ENCODE measurements at regions not wholly inside any gene's neighbourhood (a gene's known extent, or its start where the extent isn't known, plus 50 kb on each side); places are given as distances from the start of the nearest gene placed in this dataset.

DNA sequence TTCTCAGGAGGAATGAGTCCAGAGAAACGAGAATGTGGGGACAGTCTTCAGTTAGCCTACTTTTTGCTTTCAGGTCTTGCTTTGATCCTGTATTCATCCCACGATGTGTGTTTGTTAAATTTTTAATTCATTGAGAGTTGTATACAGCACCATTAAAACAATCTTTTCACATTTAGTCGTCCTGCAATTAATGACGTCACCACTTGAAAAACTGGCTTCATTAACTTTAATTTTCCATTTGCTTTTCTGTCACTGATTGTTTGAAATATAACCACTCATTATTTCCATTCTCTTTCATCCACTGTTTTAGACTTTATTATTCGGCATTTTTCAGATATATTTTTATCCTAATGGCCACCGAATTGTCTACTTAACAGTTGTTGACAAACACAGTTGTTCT is 146.9 kb downstream of the TFEC start:
- no peak for DNase-seq (ENCODE audit: low read depth in 2 of 2)

DNA sequence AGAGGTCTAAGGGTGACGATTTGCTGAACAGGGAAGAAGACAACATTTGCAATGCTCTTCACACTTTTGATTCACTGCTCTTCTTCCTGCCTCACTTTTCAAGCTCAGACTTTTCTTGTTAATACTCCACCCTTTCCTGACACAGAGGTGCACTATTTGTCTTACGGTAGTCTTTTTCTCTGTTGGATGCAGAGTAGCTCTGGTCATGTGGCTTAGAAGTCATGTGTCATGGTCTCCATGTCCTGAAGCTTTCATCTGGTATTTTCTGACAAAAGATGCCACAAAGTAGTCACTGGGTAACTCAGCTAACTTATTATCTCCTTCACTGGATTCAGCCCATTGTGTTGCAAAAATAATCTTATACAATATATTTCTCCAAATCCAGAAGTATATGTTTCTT is 149.1 kb downstream of the TFEC start:
- DNase-seq (ENCODE audit: low read depth in 2 of 2), result no peak

DNA sequence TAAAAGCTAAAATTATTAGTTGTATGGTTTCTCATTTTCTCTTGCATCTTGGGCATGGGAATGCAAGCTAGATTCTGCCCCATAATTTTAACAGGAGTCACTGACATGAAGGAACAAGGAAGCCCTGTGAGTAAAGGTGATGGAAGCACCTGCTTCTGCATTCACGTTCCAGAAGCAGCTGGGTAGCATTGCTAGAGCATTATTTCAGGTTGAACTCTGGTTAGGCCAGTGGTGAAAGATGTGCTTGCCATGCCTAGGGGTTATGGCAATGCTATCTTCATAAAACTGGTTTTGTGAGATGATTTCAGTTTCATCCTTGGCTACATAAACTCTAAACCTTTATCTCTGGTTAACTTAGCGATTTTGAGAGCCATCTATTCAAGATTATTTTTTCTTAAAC is 151.4 kb downstream of the TFEC start:
- no peak for DNase-seq (ENCODE audit: low read depth in 2 of 2)

DNA sequence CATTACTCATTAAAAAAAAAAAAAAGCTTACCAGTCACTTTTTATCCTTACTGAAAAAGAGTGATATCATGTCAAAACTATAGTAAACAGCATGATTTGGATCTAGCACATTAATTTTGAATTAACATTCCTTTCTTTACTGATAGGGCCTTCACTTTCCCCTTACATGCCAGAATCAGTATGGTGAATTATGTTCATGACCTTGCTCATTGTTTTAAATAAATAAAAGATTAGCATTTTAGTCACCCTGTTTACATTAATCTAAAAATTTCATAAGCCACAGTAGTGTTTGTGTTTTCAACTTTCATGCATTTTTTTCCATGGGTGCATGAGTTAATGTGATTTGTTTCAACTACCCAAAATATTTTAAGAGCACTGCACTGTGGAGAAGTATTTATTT is 160.8 kb downstream of the TFEC start:
- no peak for DNase-seq (ENCODE audit: low read depth in 2 of 2)

DNA sequence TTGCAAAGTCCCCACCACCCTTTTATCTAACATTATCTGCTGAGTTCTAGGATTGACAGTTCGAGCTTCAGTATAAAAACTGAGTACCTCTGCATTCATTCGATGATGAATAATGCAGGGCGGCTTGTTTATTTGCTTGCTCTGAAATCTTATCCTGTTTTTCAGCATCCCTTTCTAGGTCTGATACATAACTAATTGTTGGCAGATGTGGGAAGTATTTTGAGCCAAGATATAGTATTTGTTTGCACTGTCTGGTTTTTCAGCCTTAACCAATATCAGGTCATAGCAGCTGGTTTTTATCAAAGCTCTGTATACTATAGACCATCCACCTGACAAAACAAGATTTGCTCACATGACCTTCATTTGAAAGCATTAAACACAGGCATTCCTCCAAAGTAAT is 161.4 kb downstream of the TFEC start:
- DNase-seq (ENCODE audit: low read depth in 2 of 2), result no peak

DNA sequence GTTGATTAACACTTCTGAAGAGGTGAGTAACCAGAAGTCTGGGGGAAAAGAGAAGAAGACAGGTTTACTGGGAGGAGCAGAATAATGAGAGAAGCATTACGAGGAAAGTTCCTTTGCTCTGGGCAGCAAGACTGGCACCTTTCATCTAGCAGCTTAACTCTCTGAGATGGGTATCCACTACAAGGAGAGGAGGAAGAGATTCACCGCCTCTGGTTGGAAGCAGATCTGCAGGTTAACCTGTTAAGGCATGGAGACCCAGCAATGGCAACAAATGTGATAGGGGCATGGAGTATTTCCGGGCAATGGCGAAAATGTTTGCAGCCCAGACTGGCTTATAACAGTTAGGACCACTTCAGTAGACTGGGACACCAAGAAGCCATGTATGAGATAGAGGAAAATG is 162.2 kb downstream of the TFEC start:
- no peak for DNase-seq (ENCODE audit: low read depth in 2 of 2)

DNA sequence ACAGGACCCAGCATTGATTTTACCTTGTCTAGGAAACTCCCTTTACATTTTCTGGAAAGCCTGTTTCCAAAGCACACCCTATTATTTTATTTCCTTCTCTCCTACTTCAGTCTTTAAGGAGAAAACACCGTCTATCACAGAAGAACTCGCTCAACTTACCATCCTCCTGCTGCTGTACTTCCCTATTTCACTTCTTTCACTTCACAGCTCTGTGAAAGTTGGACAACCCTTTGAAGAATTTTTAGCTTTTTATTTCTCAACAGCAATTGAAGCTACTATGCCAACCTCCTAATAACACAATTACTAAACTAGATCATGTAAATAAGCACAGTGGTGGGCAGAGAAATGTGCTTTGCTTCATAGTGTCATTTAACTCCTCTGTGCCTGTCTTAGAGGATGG is 166.5 kb downstream of the TFEC start:
- no peak for DNase-seq (ENCODE audit: low read depth in 2 of 2)

DNA sequence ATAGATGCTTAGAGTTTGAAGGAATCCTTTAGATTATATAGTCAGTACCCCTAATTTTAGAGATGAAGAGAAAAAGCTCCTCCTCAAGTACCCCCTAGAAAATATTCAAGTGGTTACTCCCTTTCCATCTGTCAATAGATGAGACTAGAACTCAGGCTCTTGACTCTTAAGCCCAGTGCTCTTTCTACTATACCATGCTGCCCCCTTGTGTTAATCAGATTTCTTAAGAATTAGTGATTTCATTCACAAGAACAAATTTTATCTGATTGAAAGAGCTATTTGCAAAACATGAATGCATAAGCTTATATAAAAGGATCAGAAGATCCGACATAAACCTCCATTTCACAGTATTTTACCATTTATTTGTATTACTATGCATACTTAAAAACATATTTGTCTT is 179.3 kb downstream of the TFEC start:
- DNase-seq (ENCODE audit: low read depth in 2 of 2), result peak; percentile 54 to 71

DNA sequence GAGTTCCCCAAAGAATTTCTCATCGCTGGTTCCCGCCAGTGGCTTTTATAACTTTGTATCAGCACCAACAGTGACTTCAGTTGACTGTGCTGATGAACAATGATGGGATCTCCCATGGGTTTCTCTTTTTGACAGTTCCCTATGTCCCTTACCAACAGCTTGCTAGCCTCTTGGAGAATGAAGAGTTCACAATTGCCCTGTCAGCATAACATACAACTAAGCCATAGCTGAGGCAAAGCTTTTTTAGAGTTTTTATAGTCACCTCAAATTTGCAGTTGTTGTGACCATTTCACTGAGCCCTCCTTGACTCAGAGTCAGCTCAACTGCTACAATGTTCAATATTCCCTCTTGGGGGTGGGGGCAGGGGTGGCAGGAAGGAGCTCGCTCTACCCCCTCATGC is 179.8 kb downstream of the TFEC start:
- DNase-seq (ENCODE audit: low read depth in 2 of 2), result no peak

DNA sequence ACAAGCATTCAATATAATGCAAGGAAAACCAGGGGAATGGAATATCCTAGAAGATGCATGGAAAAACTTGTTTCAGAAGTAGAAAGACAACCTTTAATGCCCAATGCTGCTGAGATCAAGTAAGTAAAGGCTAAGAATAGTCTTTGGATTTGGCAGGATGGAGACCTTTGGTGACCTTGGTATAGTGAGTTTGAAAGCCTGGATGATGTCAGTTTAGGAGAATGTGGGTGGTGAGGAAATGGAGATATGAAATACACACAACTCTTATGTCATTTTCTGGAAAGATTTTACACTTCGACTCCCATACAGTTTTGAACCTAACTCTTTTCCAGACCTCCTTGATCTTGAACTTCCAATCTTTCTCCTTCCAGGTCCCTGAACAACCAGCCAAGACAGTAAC is 185.7 kb downstream of the TFEC start:
- no peak for DNase-seq (ENCODE audit: low read depth in 2 of 2)

DNA sequence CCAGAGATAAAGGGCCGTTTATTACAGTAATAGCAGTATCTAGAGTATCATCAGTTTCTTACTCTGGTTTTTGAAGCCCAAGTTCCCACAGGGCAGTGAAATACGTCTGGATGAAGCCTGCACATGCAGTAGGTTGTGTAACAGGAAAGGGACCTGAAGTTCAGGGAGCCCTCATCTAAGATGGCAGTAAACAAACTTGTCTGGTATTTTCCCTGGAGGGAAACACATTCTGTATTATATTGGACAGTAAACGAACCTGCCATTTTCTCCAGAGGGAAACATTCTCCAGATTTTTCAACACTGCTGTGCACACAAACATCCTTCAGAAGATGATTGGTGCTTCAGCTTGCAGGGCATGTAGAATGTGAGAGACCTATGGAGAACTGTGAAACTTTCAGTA is 189.9 kb downstream of the TFEC start:
- no peak for DNase-seq (ENCODE audit: low read depth in 2 of 2)

DNA sequence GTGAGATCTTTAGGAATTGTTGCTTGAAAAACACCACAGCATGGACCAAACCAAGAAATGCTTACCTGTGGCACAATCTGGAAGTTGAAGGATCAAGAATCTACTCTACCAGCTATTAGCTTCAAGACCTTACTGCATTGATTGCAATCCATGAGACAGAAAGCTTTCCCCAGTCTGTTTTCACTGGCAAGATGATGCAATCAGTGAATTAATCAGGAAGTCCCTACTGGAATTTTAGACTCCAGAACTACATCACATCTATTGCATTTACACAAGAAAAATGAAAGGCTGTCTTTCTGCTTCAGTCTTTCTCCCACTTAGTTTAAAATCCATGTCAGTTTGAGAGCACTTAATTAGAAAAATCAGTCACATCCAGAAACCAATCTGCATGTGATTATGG is 191.7 kb downstream of the TFEC start:
- no peak for DNase-seq (ENCODE audit: low read depth in 2 of 2)

DNA sequence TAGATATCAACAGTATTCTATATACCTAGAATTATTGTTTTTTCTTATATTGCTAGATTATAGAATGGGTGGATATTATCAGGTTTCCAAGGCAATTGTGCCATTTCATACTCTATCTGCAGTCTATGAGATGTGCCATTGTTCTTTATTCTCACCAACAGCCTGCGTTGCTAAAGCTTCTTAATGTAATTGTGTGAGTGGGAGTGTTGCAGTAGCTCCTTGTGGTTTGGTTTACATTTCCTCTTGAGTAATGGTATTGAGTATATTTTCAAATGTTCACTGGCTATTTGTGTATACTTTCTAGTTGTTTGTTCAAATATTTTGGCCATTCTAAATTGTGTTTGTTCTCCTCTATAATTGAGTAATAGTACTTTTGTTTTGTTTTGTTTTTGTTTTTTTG is 199.2 kb downstream of the TFEC start:
- DNase-seq (ENCODE audit: low read depth in 2 of 2), result no peak

DNA sequence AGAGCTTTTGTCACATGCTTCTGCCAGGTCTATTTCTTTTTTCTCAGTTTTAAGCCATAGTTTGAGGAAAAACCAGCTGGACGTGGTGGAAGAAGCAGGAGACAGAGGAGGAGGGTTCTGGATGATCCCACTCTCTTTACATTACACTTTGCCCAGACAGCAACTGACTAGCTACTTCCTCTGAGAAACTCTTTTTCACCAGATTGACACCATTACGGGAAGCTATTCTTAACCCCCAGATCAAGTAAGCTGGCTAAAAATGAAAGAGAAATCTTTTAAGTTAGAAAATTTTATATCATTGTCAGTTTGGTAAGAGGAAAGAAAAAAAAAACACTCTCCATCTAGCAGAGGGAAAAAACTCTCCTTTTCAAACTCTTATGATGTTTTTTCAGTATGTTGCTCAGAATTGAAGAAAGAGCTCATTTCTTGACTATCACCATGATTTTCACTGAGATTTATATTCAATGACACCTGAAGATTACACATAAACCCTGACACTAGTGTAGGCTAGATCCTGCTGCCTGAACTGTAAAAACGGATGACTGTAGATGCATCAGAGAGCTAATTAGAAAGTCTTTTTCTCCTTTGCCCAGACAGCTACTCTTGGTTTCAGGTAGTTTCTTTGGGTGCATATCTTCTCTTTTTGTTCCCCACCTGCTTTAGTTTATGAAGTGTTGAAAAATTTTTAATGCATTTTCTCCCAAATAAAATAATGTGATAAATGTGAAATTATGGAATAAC is 203.1 kb downstream of the TFEC start:
- DNase-seq (ENCODE audit: low read depth in 2 of 2), result no peak

DNA sequence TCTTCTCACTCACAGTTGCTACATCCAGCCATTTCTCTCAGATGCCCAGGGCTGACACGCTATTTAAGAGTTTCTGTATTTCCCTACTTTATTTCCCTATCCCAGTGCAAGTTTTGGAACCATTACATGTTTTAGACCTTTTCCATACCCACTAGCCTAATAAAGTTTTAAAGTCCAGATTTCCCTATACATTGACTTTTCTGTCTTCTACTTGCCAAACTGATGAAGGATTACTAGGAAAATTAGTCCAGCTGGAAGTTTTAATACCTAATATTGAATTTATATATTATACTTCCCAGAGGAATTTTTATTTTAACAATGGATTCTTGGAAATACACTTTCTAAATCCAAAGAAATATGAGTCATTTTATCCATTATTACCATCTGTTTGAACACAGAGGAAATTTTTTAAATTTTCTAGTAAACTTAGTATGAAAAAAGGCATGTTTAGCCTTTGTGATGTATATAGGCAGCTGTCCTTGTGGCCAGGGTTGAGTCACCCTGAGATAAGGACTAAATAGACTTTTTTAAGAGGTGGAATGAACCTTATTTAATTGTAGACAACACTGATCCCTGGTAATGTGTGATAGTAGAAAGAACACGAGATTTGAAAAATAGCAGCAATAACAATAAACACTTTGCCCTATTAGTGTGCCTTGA is 205.0 kb downstream of the TFEC start:
- no peak for DNase-seq (ENCODE audit: low read depth in 2 of 2)

DNA sequence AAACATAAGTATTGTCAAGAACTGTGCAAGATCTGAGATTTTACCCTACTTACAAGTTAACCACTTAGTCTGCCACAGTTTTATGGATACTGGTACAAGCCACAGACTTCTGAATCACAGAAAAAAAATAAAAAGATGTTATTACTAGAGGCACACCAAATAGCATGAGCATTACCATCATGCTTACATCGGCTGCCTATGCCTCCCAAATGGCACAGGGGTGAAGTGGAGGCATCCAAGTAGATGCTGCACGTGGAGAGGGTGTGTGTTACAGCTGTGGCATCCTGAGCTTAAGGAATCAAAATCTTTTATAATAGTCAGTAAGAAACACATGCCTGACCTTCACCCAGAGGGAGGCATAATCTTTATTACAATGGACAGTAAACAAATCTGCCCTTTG is 207.8 kb downstream of the TFEC start:
- DNase-seq (ENCODE audit: low read depth in 2 of 2), result no peak

DNA sequence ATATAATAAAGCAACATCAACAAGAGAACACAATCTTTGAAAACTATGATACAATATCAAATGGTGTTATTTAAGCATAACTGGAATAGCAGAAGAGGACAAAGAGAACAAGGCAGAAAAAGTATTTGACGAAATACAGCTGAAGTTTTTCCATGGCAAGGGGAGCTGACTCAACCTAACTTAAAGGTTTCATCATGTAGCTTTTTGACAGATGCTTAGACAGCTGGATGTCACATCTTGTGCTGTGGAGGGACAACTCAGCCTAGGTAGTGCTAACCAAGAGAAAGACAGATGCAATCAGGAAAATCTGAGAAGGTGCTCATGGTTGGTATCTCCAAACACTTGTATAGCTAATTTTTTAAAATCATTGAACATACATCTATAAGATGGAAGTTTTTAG is 208.2 kb downstream of the TFEC start:
- no peak for DNase-seq (ENCODE audit: low read depth in 2 of 2)

DNA sequence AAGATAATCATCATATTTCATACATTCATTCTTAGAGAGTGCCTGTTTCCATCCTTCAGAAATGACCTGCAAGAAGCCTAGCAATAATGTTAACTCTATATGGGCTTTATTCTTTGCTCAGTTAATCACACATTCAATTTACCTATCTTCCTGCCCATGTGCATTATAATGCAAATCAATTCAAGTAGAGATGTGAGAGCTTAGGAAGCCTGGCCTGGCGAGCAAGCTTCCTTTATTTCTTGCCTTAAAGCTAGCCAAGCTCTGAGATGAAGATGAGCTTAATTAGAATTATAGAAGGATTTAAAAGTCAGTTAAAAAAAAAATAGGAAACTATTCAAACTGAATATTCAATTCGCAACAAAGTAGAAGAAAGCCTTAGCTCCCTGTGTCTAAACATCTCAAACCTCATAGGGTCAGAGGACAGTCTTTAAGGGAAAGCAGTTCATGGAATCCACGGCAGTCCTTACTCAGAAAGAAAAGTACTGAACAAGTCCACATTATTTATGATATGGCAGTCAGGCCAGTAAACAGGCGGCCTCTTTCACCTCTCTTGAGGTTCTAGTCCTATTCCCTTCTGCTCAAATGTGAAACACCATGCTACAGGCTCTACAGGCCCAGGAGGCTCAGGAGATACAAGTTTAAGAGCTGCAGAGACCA is 214.1 kb downstream of the TFEC start:
- no peak for DNase-seq (ENCODE audit: low read depth in 2 of 2)

DNA sequence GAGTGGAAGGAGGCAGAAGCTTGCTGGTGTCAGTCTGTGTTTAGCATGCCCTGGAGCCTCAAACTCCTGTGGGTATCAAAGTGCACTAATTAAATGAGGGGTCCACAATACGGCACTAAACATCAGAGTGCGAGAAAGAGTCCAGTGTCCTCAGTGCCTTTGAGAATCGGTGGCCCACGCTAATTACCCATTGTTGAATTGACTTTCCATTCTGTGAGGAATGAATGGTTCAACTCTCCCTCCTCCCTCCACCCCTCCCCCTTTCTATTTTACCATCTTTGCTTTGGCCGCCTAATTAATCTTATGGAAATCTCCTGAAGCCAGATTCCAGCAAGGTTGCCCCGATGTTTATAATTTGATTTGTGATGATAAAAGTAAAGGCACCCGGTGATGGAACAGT is 217.8 kb downstream of the TFEC start:
- no peak for DNase-seq (ENCODE audit: low read depth in 2 of 2)

DNA sequence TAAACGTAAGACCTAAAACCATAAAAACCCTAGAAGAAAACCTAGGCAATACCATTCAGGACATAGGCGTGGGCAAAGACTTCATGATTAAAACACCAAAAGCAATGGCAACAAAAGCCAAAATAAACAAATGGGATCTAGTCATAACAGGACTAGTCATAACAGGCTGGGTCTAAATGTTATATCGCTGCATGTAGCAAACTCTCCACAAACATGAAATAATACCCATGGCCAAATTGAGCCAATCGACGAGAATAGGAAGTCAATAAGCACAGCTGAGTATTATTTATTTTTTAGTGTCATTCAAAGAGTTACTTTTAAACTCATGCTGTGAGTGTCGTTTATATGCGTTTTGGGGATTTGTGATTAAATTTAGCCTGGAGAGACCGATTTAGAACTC is 225.1 kb downstream of the TFEC start:
- peak in 1 of 2 donors; percentile 0 for DNase-seq (ENCODE audit: low read depth in 2 of 2)

DNA sequence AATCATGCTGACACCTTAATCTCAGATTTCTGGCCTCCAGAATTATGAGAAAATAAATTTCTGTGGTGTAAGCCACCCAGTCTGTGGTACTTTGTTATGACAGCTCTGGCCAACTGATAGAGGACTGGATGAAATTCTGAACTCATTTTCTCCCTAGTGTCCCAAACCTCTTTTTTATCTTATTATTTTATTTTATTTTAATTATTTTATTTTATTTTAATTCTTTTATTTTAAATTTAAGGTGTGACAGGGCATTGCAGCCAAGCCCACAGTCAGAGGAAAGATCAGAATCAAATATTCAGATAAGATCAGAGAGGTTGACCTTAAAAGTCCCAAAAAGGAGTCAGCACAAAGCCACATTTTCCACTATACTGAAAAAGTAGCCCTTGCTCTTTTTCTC is 228.1 kb downstream of the TFEC start:
- DNase-seq (ENCODE audit: low read depth in 2 of 2), result no peak

DNA sequence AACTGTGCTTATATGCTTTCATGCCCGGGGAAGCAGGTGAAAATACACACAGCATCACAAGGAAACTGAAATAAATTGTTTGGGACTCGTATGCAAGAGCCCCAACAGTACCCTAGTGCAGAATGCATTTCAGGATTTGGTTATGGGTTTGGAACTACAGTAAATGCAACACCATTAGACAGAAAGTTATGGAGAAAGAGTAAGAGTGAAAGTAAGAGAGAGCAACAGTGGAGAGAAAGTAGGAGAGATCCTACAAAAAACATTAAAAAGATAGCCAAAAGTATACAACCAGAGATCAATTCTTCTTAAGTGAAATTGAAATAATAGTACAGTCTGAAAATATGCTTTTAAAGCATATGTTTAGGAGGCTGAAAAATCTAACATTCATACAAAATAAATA is 231.1 kb downstream of the TFEC start:
- DNase-seq (ENCODE audit: low read depth in 2 of 2), result no peak

Measured in lung microvascular endothelial cell (primary cell).